Stimulated activated CD4-positive, alpha-beta T cell treated with anti-CD3 and anti-CD28 coated beads, Interleukin-12 subunit alpha, Interleukin-12 subunit beta, amount 100 ng/mL, for 24 hours (primary cell): ENCODE measurements at regions not wholly inside any gene's neighbourhood (a gene's known extent, or its start where the extent isn't known, plus 50 kb on each side); places are given as distances from the start of the nearest gene placed in this dataset.

Source experiments
- DNase-seq, 2 experiments: peaks; one replicate each; pipeline ENCODE4 v3.0.0-alpha.2; 2020; ENCODE audit warnings: low read depth in 2 of 2

- DNase-seq, result no peak
These were observed 801.7 kb downstream of the TBC1D22A start for GRCh38 chr22:47564158-47564450.

- no peak for DNase-seq
These were observed 801.1 kb downstream of the TBC1D22A start for GRCh38 chr22:47563406-47564157.

- DNase-seq, result no peak
These were observed 799.3 kb downstream of the TBC1D22A start for GRCh38 chr22:47561766-47562165.

GRCh38 chr22:47561115-47561675 lies 798.7 kb downstream of the TBC1D22A start:
- no peak for DNase-seq

- no peak for DNase-seq
These were observed 796.6 kb downstream of the TBC1D22A start for GRCh38 chr22:47558828-47559700.

GRCh38 chr22:47556473-47556872 lies 794.0 kb downstream of the TBC1D22A start:
- DNase-seq, result no peak

- DNase-seq, result no peak
These were observed 791.0 kb downstream of the TBC1D22A start for GRCh38 chr22:47553436-47553835.

- DNase-seq, result no peak
These were observed 790.2 kb downstream of the TBC1D22A start for GRCh38 chr22:47552541-47553205.

- DNase-seq, result no peak
These were observed 789.6 kb downstream of the TBC1D22A start for GRCh38 chr22:47552024-47552423.

GRCh38 chr22:47551431-47551775 lies 789.0 kb downstream of the TBC1D22A start:
- DNase-seq, result no peak

GRCh38 chr22:47550524-47551430 lies 788.3 kb downstream of the TBC1D22A start:
- DNase-seq, result no peak

GRCh38 chr22:47549741-47550340 lies 787.4 kb downstream of the TBC1D22A start:
- no peak for DNase-seq

GRCh38 chr22:47548953-47549740 lies 786.7 kb downstream of the TBC1D22A start:
- no peak for DNase-seq

GRCh38 chr22:47547881-47548650 lies 785.6 kb downstream of the TBC1D22A start:
- DNase-seq, result no peak

- DNase-seq, result no peak
These were observed 784.8 kb downstream of the TBC1D22A start for GRCh38 chr22:47547239-47547661.

GRCh38 chr22:47544696-47545095 lies 782.2 kb downstream of the TBC1D22A start:
- DNase-seq, result no peak

- no peak for DNase-seq
These were observed 781.0 kb downstream of the TBC1D22A start for GRCh38 chr22:47543447-47543846.

GRCh38 chr22:47540011-47540410 lies 777.6 kb downstream of the TBC1D22A start:
- no peak for DNase-seq

- no peak for DNase-seq
These were observed 776.9 kb downstream of the TBC1D22A start for GRCh38 chr22:47539374-47539773.
